ENCODE measurements at regions not wholly inside any gene's neighbourhood (a gene's known extent, or its start where the extent isn't known, plus 50 kb on each side); places are given as distances from the start of the nearest gene placed in this dataset.

- H3K4me1 ChIP-seq (ENCODE audit: insufficient read depth, low read length) = no peaks in the 10 kb centered on the region
- no peak for DNase-seq
- H3K27ac ChIP-seq (ENCODE audit: insufficient read length, low read depth, low read length) = no peak overlapping the region
- no peak overlapping the region for H2AK5ac ChIP-seq (ENCODE audit: insufficient read length, low read length)
- H3K14ac ChIP-seq (ENCODE audit: insufficient read depth, low read length) = no peak overlapping the region
- H3K27me3 ChIP-seq (ENCODE audit: insufficient read depth, low read length) = no peaks in the 10 kb centered on the region
- no peak overlapping the region for H2BK15ac ChIP-seq (ENCODE audit: low read depth, low read length)
- H3K4me1 Mint-ChIP-seq = peaks cover 8 to 12% of the 10 kb centered on the region in 2 experiments
- no peak for TF ChIP-seq CTCF (conservative IDR thresholded peaks at IDR 0.05)
- H2BK20ac ChIP-seq (ENCODE audit: low read depth, low read length, poor library complexity, severe bottlenecking) = no peak overlapping the region
- H3K79me2 ChIP-seq (ENCODE audit: insufficient read depth, low read length) = no peaks in the 10 kb centered on the region
- H3K9me3 Mint-ChIP-seq = peaks cover 4 to 20% of the 10 kb centered on the region in 2 experiments
- H3T11ph ChIP-seq (ENCODE audit: low read length) = no peak overlapping the region
- H3K4me2 ChIP-seq (ENCODE audit: insufficient read depth, insufficient read length, low read length) = no peak overlapping the region
- no peak overlapping the region for H2BK120ac ChIP-seq (ENCODE audit: low read depth, low read length, poor library complexity, severe bottlenecking)
- no peak overlapping the region for H3K18ac ChIP-seq (ENCODE audit: insufficient read length, low read depth, low read length)
- no peak overlapping the region for H4K91ac ChIP-seq (ENCODE audit: insufficient read length, low read depth, low read length)
- H3K36me3 Mint-ChIP-seq (ENCODE audit: insufficient read depth in 1 of 3, low read depth in 3 of 3) = peaks cover 7 to 12% (median 9%) of the 10 kb centered on the region in 3 experiments; a peak in 5 of 7 replicates
- H3K56ac ChIP-seq (ENCODE audit: insufficient read length, low read depth, low read length) = no peak overlapping the region
- H4K8ac ChIP-seq (replicated peaks; ENCODE audit: insufficient read length, low read depth, low read length) = no peak overlapping the region
- no peak overlapping the region for H2BK12ac ChIP-seq (ENCODE audit: insufficient read length, low read depth, low read length)
- H3K79me1 ChIP-seq (ENCODE audit: insufficient read depth, low read depth, low read length, poor library complexity, severe bottlenecking) = no peaks in the 10 kb centered on the region
- no peaks in the 10 kb centered on the region for H3K9me3 ChIP-seq (ENCODE audit: control insufficient read depth, low read depth, low read length)
- H3K23me2 ChIP-seq (ENCODE audit: insufficient read length, low read depth, low read length, poor library complexity, severe bottlenecking) = no peaks in the 10 kb centered on the region
- H3K4ac ChIP-seq (ENCODE audit: low read depth, low read length) = no peak overlapping the region
- H2AFZ ChIP-seq (ENCODE audit: low read length) = no peak overlapping the region
- H3K23ac ChIP-seq (ENCODE audit: insufficient read length, low read depth, low read length) = no peak overlapping the region
- H3K4me3 Mint-ChIP-seq = no peak overlapping the region
- H3K27me3 Mint-ChIP-seq (ENCODE audit: low read depth) = no peaks in the 10 kb centered on the region
- no peak overlapping the region for H4K5ac ChIP-seq (ENCODE audit: insufficient read length, low read depth, low read length)
- no peak overlapping the region for H2BK5ac ChIP-seq (ENCODE audit: insufficient read length, low read length)
- no peak overlapping the region for H3K9ac ChIP-seq (ENCODE audit: extremely low read depth, insufficient read length, low read length)
- no CpG with 5 or more reads among the region's 2 CpGs for WGBS (ENCODE audit: extremely low coverage, insufficient read length, low lambda C conversion rate)
- no peak overlapping the region for H3K27ac Mint-ChIP-seq
- H4K20me1 ChIP-seq (ENCODE audit: control insufficient read depth, insufficient read depth, insufficient read length) = no peaks in the 10 kb centered on the region
Observed at GRCh38 chr21:14742119-14742518, 196.0 kb upstream of the SAMSN1 start.

All from H9 (cell line).